IPS-18a (cell line): ENCODE measurements at regions not wholly inside any gene's neighbourhood (a gene's known extent, or its start where the extent isn't known, plus 50 kb on each side); places are given as distances from the start of the nearest gene placed in this dataset.
"Not testable (repeated sequence)": the region's sequence is repeated elsewhere in the genome, so short reads cannot be mapped to it uniquely, and the experiment has no call there.

Source experiments
- H3K27ac ChIP-seq: one replicate; pipeline ENCODE4 v1.5.1; 2013; ENCODE audit warnings: low read length
- H3K27me3 ChIP-seq: one replicate; pipeline ENCODE4 v1.6.1; 2013; ENCODE audit warnings: mild to moderate bottlenecking, low read length; ENCODE audit not compliant: control insufficient read depth, insufficient read depth
- H3K36me3 ChIP-seq: one replicate; pipeline ENCODE4 v1.6.1; 2013; ENCODE audit warnings: low read depth, low read length; ENCODE audit not compliant: control insufficient read depth
- H3K4me1 ChIP-seq: one replicate; pipeline ENCODE4 v1.6.1; 2013; ENCODE audit warnings: low read depth, low read length; ENCODE audit not compliant: control insufficient read depth
- H3K4me3 ChIP-seq: one replicate; pipeline ENCODE4 v1.5.1; 2013; ENCODE audit warnings: low read length
- H3K9ac ChIP-seq: one replicate; pipeline ENCODE4 v1.6.1; 2013; ENCODE audit warnings: mild to moderate bottlenecking, low read length, moderate library complexity
- H3K9me3 ChIP-seq: one replicate; pipeline ENCODE4 v1.6.1; 2013; ENCODE audit warnings: low read depth, low read length; ENCODE audit not compliant: control insufficient read depth

DNA sequence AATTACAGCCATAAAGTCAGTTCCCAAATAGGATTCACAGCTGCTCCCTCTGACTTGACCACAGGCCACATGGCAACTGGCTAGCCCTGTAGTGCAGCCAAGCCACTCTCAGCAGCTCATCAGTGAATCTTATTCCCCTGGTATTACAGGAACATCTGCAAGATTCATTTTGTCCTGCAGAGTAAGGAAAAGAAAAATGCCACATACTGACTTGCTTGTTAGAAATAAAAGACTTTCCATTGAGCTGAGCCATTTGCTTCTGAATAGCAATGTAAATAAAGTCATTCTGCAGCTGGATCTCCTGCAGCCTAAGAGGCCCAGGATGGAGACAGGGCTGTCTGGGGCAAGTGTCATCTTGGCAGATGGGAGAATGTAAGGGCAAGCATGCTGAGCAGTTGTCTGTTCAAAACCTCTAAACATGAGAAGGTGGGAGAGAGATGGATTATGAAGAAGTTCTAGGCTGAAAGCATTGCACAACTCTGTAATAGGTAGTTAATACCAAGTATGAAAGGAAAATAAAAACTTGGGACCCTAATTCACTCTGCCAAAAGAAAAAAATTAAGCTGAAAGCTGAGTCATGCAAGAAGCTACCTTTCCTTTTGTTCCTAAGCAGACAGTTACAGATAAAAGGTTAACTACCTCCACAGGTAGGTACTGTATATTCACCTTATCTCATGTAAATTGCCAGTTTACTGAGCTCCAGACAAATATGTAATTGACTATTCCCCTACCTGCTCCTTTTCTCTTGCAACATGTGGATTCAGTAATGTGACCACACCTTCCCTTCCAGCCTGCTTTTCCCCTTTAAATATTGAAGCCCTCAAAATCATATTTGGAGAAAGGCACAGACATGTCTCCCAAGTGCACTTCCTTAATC lies 244.4 kb upstream of the RAI14 start:
- peak overlapping the region; percentile 24 for H3K9ac ChIP-seq
- no peaks in the 10 kb centered on the region for H3K27me3 ChIP-seq
- peaks cover 57% of the 10 kb centered on the region for H3K4me1 ChIP-seq
- peaks cover 7% of the 10 kb centered on the region for H3K9me3 ChIP-seq
- peak overlapping the region; percentile 24 for H3K4me3 ChIP-seq
- H3K36me3 ChIP-seq: no peaks in the 10 kb centered on the region
- peak overlapping the region; percentile 78 for H3K27ac ChIP-seq

DNA sequence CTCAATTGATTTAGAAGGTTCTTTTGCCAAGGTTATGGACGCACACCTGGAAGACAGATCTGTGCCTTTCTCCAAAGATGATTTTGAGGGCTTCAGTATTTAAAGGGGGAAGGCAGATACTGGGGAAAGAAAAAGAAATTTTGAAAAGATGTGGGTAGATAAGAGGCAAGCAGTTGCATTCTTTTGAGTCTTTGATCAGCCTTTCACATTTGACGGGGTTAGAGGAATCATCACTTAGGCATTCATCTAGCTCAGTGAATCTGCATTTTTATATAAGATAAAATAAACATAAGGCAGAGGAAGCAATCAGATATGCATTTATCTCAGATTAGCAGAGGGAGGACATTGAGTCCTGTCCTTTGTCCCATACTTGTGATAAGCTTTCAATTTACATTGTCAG lies 243.4 kb upstream of the RAI14 start:
- peaks cover 57% of the 10 kb centered on the region for H3K4me1 ChIP-seq
- H3K4me3 ChIP-seq: peak overlapping the region; percentile 24
- peaks cover 7% of the 10 kb centered on the region for H3K9me3 ChIP-seq
- peak overlapping the region; percentile 78 for H3K27ac ChIP-seq
- H3K36me3 ChIP-seq: no peaks in the 10 kb centered on the region
- no peaks in the 10 kb centered on the region for H3K27me3 ChIP-seq
- no peak overlapping the region for H3K9ac ChIP-seq

DNA sequence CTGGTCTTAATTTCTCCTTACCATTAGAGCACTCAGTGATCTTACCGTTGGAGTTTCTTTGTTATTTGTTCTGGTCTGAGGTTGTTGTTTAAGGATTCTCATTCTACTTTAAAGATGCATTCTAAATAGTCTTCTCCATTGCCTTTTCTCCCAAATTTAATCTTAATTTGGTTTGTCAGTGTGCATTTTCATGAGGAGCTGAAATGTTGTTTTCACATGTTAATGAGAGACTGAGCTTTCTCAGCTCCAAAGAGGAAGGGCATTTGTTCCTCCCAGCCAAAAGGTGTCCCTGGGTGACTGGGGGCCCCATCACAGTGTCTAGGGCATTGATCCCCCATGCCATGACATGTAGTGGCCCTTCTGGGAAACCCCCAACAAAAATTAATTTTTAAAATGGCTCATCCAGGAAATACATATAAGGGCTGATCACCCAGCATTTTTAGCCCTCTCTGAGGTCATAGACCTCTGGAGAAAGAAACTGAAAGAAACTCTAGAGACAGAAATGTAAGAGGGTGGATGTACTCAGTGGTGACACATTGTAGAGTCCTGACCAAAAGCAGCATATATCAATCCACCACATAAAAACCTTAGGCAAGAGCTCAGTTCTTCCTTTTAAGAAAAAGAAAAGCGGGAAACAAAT lies 240.4 kb upstream of the RAI14 start:
- Histone ChIP-seq H3K27ac (peak overlapping the region; percentile 49), H3K4me3 (peak overlapping the region; percentile 13), H3K27me3 (no peaks in the 10 kb centered on the region), H3K9ac (no peak overlapping the region), H3K4me1 (peaks cover 49% of the 10 kb centered on the region), H3K36me3 (no peaks in the 10 kb centered on the region), H3K9me3 (peaks cover 17% of the 10 kb centered on the region)

DNA sequence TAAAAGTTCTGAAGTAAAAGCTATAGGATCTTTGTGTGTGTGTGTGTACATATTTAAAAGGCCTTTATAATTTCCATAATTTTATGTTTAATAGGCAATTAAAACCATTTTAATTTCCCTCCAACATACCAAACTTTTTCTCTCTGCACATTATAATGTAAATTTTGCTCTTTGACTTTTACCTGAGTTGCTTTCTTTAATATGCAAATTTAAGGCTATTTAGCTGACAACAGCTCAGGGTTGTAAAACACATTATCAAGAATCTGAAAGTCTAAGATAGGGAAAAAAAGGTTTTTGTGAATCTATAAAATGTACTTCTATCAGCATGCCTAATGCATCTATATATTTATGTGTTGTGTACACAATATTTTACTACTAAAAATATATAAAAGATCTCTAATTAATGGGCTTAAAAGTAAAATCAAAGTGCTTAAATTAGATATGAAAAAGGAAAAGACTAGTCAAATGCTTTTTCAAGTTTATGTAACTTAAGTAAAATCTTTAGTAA lies 239.6 kb upstream of the RAI14 start:
- Histone ChIP-seq H3K36me3 (no peaks in the 10 kb centered on the region), H3K4me3 (no peak overlapping the region), H3K9me3 (peaks cover 23% of the 10 kb centered on the region), H3K27ac (peak overlapping the region; percentile 49), H3K9ac (no peak overlapping the region), H3K4me1 (peaks cover 41% of the 10 kb centered on the region), H3K27me3 (no peaks in the 10 kb centered on the region)

DNA sequence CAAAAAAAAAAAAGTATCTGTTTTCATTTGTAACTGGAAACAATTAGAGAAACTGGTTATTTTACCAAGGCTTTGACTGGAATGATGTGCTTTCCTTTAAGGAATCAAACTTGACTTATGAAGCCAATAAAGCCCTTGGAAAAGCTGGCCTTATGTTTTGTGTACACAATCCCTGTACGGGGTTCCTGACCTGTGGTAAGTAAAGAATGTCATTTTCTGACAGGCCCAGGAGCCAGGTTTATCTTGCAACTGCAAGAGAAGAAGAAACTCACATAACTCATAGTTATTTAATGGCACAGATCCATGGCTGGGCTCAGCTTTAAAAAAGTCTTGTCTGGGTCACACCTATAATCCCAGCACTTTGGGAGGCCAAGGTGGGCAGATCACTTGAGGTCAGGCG lies 235.9 kb upstream of the RAI14 start:
- not testable (repeated sequence) for H3K9ac ChIP-seq, H3K27ac ChIP-seq, H3K4me3 ChIP-seq, H3K27me3 ChIP-seq, H3K36me3 ChIP-seq
- peaks cover 12% of the 10 kb centered on the region for H3K4me1 ChIP-seq
- H3K9me3 ChIP-seq: peaks cover 36% of the 10 kb centered on the region

DNA sequence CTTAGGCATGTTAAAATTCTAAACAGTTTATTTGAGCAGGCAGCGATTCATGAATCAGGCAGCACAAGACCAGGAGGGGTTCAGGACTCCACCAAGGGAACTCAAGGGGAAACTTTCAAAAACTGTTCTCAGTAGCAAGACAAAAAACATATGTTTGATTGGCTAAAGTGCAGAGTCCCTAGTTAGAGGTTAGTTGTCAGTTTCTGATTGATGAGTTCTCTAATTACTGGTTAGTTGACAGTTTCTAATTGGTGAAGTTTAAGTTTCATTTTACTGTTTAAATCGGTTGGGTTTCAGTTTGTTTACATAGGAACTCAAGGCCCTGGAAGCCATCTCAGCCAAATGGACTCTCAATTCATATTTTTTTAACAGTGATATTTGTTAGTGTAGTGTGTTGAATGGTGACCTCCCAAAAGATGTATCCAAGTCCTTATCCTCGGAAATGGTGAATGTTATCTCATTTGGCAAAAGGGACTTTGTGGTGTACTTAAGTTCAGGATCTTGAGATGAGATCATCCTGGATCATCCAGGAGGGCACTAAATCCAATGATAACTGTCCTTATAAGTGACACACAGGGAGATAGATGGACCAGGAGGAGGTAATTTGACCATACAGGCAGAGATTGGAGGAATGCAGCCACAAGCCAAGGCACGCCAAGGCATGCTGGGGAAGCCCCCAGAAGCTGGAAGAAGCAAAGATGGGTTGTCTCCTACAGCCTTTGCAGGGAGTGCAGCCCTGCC lies 219.2 kb upstream of the RAI14 start:
- Histone ChIP-seq H3K27me3 (no peaks in the 10 kb centered on the region), H3K4me3 (no peak overlapping the region), H3K36me3 (no peaks in the 10 kb centered on the region), H3K9ac (no peak overlapping the region), H3K4me1 (no peaks in the 10 kb centered on the region), H3K9me3 (no peaks in the 10 kb centered on the region), H3K27ac (no peak overlapping the region)

DNA sequence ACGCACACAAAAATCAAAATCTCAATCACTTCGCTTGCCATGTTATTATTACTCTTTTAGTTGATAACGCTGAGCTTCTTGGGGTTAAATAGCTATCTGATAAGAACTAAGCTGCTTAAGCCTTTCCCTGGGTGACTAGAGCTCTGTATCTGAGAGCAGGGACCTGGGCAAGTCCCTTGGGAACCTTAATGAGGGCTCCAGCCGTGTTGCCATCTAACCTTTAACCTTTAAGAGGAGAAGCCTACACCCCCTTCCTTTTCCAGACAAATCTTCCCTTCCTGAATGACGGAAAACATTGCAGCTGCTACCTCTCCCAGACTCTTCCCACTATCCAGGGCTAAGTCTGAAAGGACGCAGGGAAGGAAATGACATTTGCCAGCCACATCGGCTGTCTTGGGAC lies 216.5 kb upstream of the RAI14 start:
- Histone ChIP-seq H3K4me1 (no peaks in the 10 kb centered on the region), H3K9me3 (no peaks in the 10 kb centered on the region), H3K27me3 (no peaks in the 10 kb centered on the region), H3K36me3 (no peaks in the 10 kb centered on the region), H3K27ac (no peak overlapping the region), H3K4me3 (no peak overlapping the region), H3K9ac (no peak overlapping the region)

DNA sequence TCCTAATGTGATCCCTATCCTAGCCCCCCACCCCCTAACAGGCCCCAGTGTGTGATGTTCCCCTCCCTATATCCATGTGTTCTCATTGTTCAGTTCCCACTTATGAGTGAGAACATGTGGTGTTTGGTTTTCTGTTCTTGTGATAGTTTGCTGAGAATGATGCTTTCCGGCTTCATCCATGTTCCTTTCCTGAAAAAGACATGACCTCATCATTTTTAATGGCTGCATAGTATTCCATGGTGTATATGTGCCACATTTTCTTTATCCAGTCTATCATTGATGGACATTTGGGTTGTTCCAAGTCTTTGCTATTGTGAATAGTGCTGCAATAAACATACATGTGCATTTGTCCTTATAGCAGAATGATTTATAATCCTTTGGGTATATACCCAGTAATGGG lies 214.4 kb upstream of the RAI14 start:
- H3K9me3 ChIP-seq, H3K9ac ChIP-seq, H3K36me3 ChIP-seq, H3K27me3 ChIP-seq, H3K4me1 ChIP-seq, H3K27ac ChIP-seq, H3K4me3 ChIP-seq: not testable (repeated sequence)

DNA sequence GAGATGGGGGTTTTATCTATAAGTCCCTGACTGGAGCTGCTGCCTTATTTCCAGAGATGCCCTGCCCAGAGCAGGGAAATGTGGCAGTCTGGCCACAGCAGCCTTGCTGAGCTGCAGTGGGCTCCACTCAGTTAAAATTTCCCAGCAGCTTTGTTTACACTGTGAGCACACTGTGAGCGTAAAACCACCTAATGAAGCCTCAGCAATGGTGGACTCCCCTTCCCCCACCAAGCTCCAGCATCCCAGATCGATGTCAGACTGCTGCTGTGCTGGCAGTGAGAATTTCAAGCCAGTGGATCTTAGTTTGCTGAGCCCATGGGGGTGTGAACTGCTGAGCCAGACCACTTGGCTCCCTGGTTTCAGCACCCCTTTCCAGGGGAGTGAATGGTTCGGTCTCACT lies 208.7 kb upstream of the RAI14 start:
- Histone ChIP-seq H3K4me1 (peaks cover 4% of the 10 kb centered on the region), H3K9me3 (no peaks in the 10 kb centered on the region), H3K27ac (no peak overlapping the region), H3K9ac (no peak overlapping the region), H3K36me3 (no peaks in the 10 kb centered on the region), H3K27me3 (no peaks in the 10 kb centered on the region), H3K4me3 (no peak overlapping the region)

DNA sequence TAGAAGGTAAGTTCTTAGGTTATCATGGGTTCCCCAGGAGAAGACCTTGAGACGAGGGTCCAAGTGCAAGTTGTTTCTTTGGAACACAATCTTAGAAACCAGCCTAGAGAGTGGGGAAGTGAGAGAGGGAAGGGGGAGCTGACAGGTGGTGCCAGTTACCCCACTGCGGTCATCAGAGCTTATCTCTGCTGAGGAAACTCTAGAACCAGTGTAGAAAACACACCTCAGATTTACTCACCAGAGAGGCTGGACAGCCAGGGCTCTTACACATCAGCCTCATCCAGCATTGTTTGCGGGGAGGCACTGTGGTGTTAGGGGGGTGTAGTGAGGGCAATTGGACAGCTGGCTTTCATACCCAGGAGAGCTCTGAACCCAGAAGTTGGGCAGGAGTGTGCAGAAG lies 206.5 kb upstream of the RAI14 start:
- Histone ChIP-seq H3K27ac (no peak overlapping the region), H3K36me3 (no peaks in the 10 kb centered on the region)

DNA sequence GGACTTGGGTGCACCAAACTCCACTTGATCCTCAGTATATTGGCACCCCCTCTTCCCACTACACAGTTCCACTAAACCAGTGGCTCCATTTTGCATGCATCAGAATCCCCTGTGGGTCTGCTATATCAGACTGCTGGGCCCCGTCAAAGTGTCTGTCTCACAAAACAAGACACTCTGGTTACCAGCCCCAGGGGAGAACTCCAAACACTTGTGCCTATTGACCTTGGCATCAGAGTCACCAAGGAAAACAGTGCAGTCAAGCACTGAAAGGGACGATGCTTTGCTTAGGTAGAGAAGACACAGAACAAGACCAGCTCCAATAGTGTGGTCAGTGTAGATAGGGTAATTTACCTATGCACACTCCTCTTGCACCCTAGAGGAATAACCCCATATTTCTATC lies 205.8 kb upstream of the RAI14 start:
- Histone ChIP-seq H3K9ac (no peak overlapping the region), H3K27me3 (no peaks in the 10 kb centered on the region), H3K4me3 (no peak overlapping the region), H3K9me3 (no peaks in the 10 kb centered on the region), H3K36me3 (no peaks in the 10 kb centered on the region), H3K4me1 (peaks cover 4% of the 10 kb centered on the region), H3K27ac (no peak overlapping the region)

More for the DNA sequence above, 206.5 kb upstream of the RAI14 start:
- Histone ChIP-seq H3K9ac (no peak overlapping the region), H3K4me3 (no peak overlapping the region), H3K9me3 (no peaks in the 10 kb centered on the region), H3K27me3 (no peaks in the 10 kb centered on the region), H3K4me1 (peaks cover 4% of the 10 kb centered on the region)
